IMR-90 (cell line): ENCODE measurements at regions not wholly inside any gene's neighbourhood (a gene's known extent, or its start where the extent isn't known, plus 50 kb on each side); places are given as distances from the start of the nearest gene placed in this dataset.

ENCODE experiments used
- ATAC-seq: fragments of 200-7000 bp; cut with Tn5 transposase; 2 replicates; pipeline ENCODE4 v1.9.1; 2020; ENCODE audit warnings: low read depth, mild to moderate bottlenecking, moderate library complexity
- BruUV-seq: library from RNA; stranded (reverse); fragments of 400-500 nt; replicated peaks from 2 replicates; lab custom pipeline; 2021; lab: Mats Ljungman, UMichigan
- CTCF ChIA-PET: fragments of 300-600 bp; formaldehyde crosslinking; extraction: SDS; loops from one replicate; lab custom pipeline; 2021; ENCODE audit warnings: antibody characterized with exemption; lab: Yijun Ruan, JAX
- POLR2A ChIA-PET: fragments of 300-600 bp; sonication (Branson Sonifier 250); formaldehyde crosslinking; loops from one replicate; lab custom pipeline; 2022; ENCODE audit warnings: antibody characterized with exemption; ENCODE audit not compliant: unreplicated experiment; lab: Charles Lee
- DNase-seq: peaks from one replicate; pipeline ENCODE4 v3.0.0; 2013
- H2AFZ ChIP-seq: replicated peaks from 2 replicates; pipeline ENCODE3; 2013; ENCODE audit warnings: low read length, mild to moderate bottlenecking; ENCODE audit not compliant: poor library complexity
- H2AK5ac ChIP-seq: 2 replicates; pipeline ENCODE4 v1.6.1; 2013; ENCODE audit warnings: low read depth, low read length, inconsistent platforms
- H2AK9ac ChIP-seq: replicated peaks from 2 replicates; pipeline ENCODE3; 2013; ENCODE audit warnings: mild to moderate bottlenecking, low read depth, low read length, moderate library complexity; ENCODE audit not compliant: poor library complexity
- H2BK120ac ChIP-seq: 2 replicates; pipeline ENCODE4 v1.6.1; 2013; ENCODE audit warnings: low read depth, low read length, inconsistent platforms
- H2BK15ac ChIP-seq: 3 replicates; pipeline ENCODE4 v1.6.1; 2013; ENCODE audit warnings: low read depth, low read length, inconsistent platforms
- H2BK20ac ChIP-seq: 2 replicates; pipeline ENCODE4 v1.6.1; 2013; ENCODE audit warnings: low read depth, mild to moderate bottlenecking, inconsistent platforms, low read length, moderate library complexity
- H2BK5ac ChIP-seq: 2 replicates; pipeline ENCODE4 v1.6.1; 2013; ENCODE audit warnings: mild to moderate bottlenecking, low read depth, low read length, inconsistent platforms; ENCODE audit not compliant: poor library complexity, severe bottlenecking
- H3K14ac ChIP-seq: replicated peaks from 2 replicates; pipeline ENCODE4 v1.6.1; 2013; ENCODE audit warnings: low read depth, low read length, inconsistent platforms
- H3K18ac ChIP-seq: 2 replicates; pipeline ENCODE4 v1.6.1; 2013; ENCODE audit warnings: low read depth, low read length, control low read depth
- H3K23ac ChIP-seq: 2 replicates; pipeline ENCODE4 v1.6.1; 2013; ENCODE audit warnings: low read depth, low read length, inconsistent platforms
- H3K27ac ChIP-seq: 2 replicates; pipeline ENCODE4 v1.5.1; 2013; ENCODE audit warnings: mild to moderate bottlenecking, control low read depth, low read length; ENCODE audit not compliant: insufficient read depth
- H3K27me3 ChIP-seq: 2 replicates; pipeline ENCODE4 v1.6.1; 2013; ENCODE audit warnings: low read length; ENCODE audit not compliant: control insufficient read depth, insufficient read depth
- H3K36me3 ChIP-seq: 2 replicates; pipeline ENCODE4 v1.6.1; 2013; ENCODE audit warnings: low read length, mixed read lengths; ENCODE audit not compliant: control insufficient read depth, insufficient read depth
- H3K4ac ChIP-seq: 2 replicates; pipeline ENCODE4 v1.6.1; 2013; ENCODE audit warnings: low read depth, low read length, inconsistent platforms
- H3K4me1 ChIP-seq: 2 replicates; pipeline ENCODE4 v1.6.1; 2013; ENCODE audit warnings: low read length, mixed read lengths; ENCODE audit not compliant: control insufficient read depth, insufficient read depth
- H3K4me2 ChIP-seq: 2 replicates; pipeline ENCODE4 v1.6.1; 2013; ENCODE audit warnings: low read depth, mild to moderate bottlenecking, control low read depth, low read length, moderate library complexity
- H3K4me3 ChIP-seq: 2 replicates; pipeline ENCODE4 v1.5.1; 2013; ENCODE audit warnings: low read depth, mild to moderate bottlenecking, control low read depth, low read length, moderate library complexity; ENCODE audit not compliant: insufficient read depth
- H3K56ac ChIP-seq: 2 replicates; pipeline ENCODE4 v1.6.1; 2013; ENCODE audit warnings: low read length, inconsistent platforms; ENCODE audit not compliant: insufficient read depth; ENCODE audit errors: extremely low read depth
- H3K79me1 ChIP-seq, 2 experiments: 2 replicates each; pipeline ENCODE4 v1.6.1; 2013; ENCODE audit warnings: low read length in 2 of 2, inconsistent platforms in 1 of 2, low read depth in 1 of 2
- H3K9ac ChIP-seq: 2 replicates; pipeline ENCODE4 v1.6.1; 2013; ENCODE audit warnings: low read depth, low read length, control low read depth
- H3K9me1 ChIP-seq: 2 replicates; pipeline ENCODE4 v1.6.1; 2013; ENCODE audit warnings: low read length, inconsistent platforms; ENCODE audit not compliant: insufficient read depth
- H3K9me3 ChIP-seq: 2 replicates; pipeline ENCODE4 v1.6.1; 2013; ENCODE audit warnings: low read length; ENCODE audit not compliant: control insufficient read depth, insufficient read depth
- H4K20me1 ChIP-seq: 2 replicates; pipeline ENCODE4 v1.6.1; 2013; ENCODE audit warnings: low read length, inconsistent platforms; ENCODE audit not compliant: insufficient read depth
- H4K5ac ChIP-seq: 2 replicates; pipeline ENCODE4 v1.6.1; 2013; ENCODE audit warnings: mild to moderate bottlenecking, low read depth, low read length, control low read depth
- H4K8ac ChIP-seq, 2 experiments: 2 replicates each; pipeline ENCODE4 v1.6.1; 2013; ENCODE audit warnings: low read depth in 2 of 2, low read length in 2 of 2, control low read depth in 1 of 2, inconsistent platforms in 1 of 2
- H4K91ac ChIP-seq: 2 replicates; pipeline ENCODE4 v1.6.1; 2013; ENCODE audit warnings: low read depth, low read length, inconsistent platforms; ENCODE audit not compliant: insufficient read depth
- BHLHE40 ChIP-seq: fragments of 150-350 bp; IDR thresholded peaks from 2 replicates; pipeline ENCODE4 v1.6.1; 2016; ENCODE audit warnings: mild to moderate bottlenecking, low read depth, low read length
- CEBPB ChIP-seq: IDR thresholded peaks from 2 replicates; pipeline ENCODE4 v1.6.1; 2012; ENCODE audit warnings: low read depth, low read length, improper control_type of control experiment
- CHD1 ChIP-seq: IDR thresholded peaks from 2 replicates; pipeline ENCODE4 v1.6.1; 2012; ENCODE audit warnings: low read depth, low read length, improper control_type of control experiment
- ELK1 ChIP-seq: fragments of 150-350 bp; IDR thresholded peaks from 2 replicates; pipeline ENCODE4 v1.6.1; 2016; ENCODE audit warnings: low read depth, mild to moderate bottlenecking, low read length, moderate library complexity, borderline replicate concordance
- FOS ChIP-seq: fragments of 150-350 bp; IDR thresholded peaks from 2 replicates; pipeline ENCODE4 v1.6.1; 2016; ENCODE audit warnings: low read depth, low read length
- MAFK ChIP-seq: IDR thresholded peaks from 2 replicates; pipeline ENCODE4 v1.6.1; 2012; ENCODE audit warnings: low read depth, low read length, improper control_type of control experiment
- MAZ ChIP-seq: IDR thresholded peaks from 2 replicates; pipeline ENCODE4 v1.6.1; 2012; ENCODE audit warnings: low read depth, mild to moderate bottlenecking, low read length, improper control_type of control experiment, moderate library complexity, borderline replicate concordance
- MXI1 ChIP-seq: IDR thresholded peaks from 2 replicates; pipeline ENCODE4 v1.6.1; 2012; ENCODE audit warnings: low read depth, mild to moderate bottlenecking, low read length, moderate library complexity, borderline replicate concordance
- NFE2L2 ChIP-seq: fragments of 150-350 bp; IDR thresholded peaks from 2 replicates; pipeline ENCODE4 v1.6.1; 2016; ENCODE audit warnings: low read depth, mild to moderate bottlenecking, low read length
- POLR2A ChIP-seq: IDR thresholded peaks from 2 replicates; pipeline ENCODE4 v1.6.1; 2012; ENCODE audit warnings: mild to moderate bottlenecking, low read depth, low read length
- RAD21 ChIP-seq: IDR thresholded peaks from 2 replicates; pipeline ENCODE4 v1.6.1; 2012; ENCODE audit warnings: low read length, improper control_type of control experiment
- RCOR1 ChIP-seq: IDR thresholded peaks from 2 replicates; pipeline ENCODE4 v1.6.1; 2012; ENCODE audit warnings: mild to moderate bottlenecking, low read length, improper control_type of control experiment; ENCODE audit not compliant: insufficient replicate concordance
- RFX5 ChIP-seq: IDR thresholded peaks from 2 replicates; pipeline ENCODE4 v1.8.0; 2012; ENCODE audit warnings: low read depth, mild to moderate bottlenecking, low read length, moderate library complexity
- SMC3 ChIP-seq: fragments of 150-350 bp; IDR thresholded peaks from 2 replicates; pipeline ENCODE4 v1.6.1; 2016; ENCODE audit warnings: low read depth, mild to moderate bottlenecking, antibody characterized with exemption, low read length, moderate library complexity
- WGBS, 2 experiments: methylation state at CpG; one replicate each; pipeline versions ENCODE4 v1.1.5 to v1.1.7; 2013; ENCODE audit warnings: missing lambda C conversion rate in 2 of 2; ENCODE audit not compliant: insufficient read length in 1 of 2; ENCODE audit errors: extremely low coverage in 2 of 2; 5-methylcytosine and 5-hydroxymethylcytosine counted together
- dilution Hi-C: fragments of 300-500 bp; cut with HindIII; formaldehyde crosslinking; loops from one replicate; pipeline ENCODE4 v1.14.3; 2018; ENCODE audit warnings: low sequenced_read_pairs; ENCODE audit not compliant: unreplicated experiment
- in situ Hi-C: fragments of 300-500 bp; cut with MboI; formaldehyde crosslinking; loops from 3 replicates; pipeline ENCODE4 v1.14.3; 2019; ENCODE audit warnings: low sequenced_read_pairs, inconsistent platforms, mixed read lengths
- intact Hi-C: fragments of 100-400 bp; cut with micrococcal nuclease; formaldehyde crosslinking; loops from 2 replicates; pipeline ENCODE4 v1.10.0; 2022
- TF ChIP-seq, protein P1 (sequence below): fragments of 150-350 bp; IDR thresholded peaks from 2 replicates; pipeline ENCODE4 v1.6.1; 2017; ENCODE audit warnings: mild to moderate bottlenecking, antibody characterized with exemption, low read length, low read depth
- TF ChIP-seq, protein P2 (sequence below): conservative IDR thresholded peaks from 2 replicates; pipeline ENCODE4 v1.5.1; 2012; ENCODE audit warnings: mild to moderate bottlenecking, low read depth, low read length, improper control_type of control experiment

DNA sequence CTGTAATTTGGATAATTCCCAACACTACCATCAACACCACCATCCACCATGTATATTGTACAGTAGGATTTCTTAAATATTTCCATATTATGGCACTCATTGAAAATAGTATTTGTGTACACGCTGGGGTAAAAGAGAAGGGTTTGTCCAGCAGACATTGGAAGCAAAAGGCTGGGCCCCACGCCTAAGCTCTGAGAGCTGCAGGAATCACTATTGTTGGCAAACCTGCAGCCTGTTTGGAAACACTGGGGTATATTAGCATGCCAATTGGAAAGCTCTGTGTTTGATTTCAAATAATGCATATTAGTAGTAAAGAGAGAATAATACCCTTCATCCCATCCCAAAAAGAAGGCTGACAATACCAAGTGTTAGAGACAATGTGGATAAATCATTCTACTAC, 81.5 kb upstream of the DPYD start:
- Histone ChIP-seq H2AK9ac (no peak overlapping the region), H3K4me2 (no peak overlapping the region), H3K4me1 (peaks cover 2% of the 10 kb centered on the region; the same call in 1 of the 2 replicates), H2AFZ (no peak overlapping the region), H3K27ac (no peak overlapping the region), H3K9me1 (no peaks in the 10 kb centered on the region), H3K79me1 (no peaks in the 10 kb centered on the region; a peak in 1 of 4 replicates), H4K20me1 (no peaks in the 10 kb centered on the region), H2BK20ac (no peak overlapping the region), H3K14ac (no peak overlapping the region), H3K56ac (no peak overlapping the region), H3K18ac (no peak overlapping the region), H3K23ac (no peak overlapping the region), H4K5ac (no peak overlapping the region), H2BK5ac (no peak overlapping the region), H3K4ac (no peak overlapping the region), H4K91ac (no peak overlapping the region), H2BK15ac (no peak overlapping the region), H2BK120ac (no peak overlapping the region), H3K36me3 (no peaks in the 10 kb centered on the region), H3K4me3 (no peak overlapping the region), H3K9me3 (no peaks in the 10 kb centered on the region), H4K8ac (no peak overlapping the region), H3K27me3 (no peaks in the 10 kb centered on the region), H2AK5ac (no peak overlapping the region), H3K9ac (no peak overlapping the region)
- intact Hi-C loops (loop anchor here (1.0 to 2.0 kb wide), 2 partner anchors 47 to 467 kb away; no protein-coding TSS in a partner anchor), dilution Hi-C loops (no loop called here), in situ Hi-C loops (no loop called here)
- WGBS, 2 experiments = 86% methylated on average over 1 of the region's 2 CpGs; no CpG with 5 or more reads in 1 of the 2 experiments
- no peak for DNase-seq
- TF ChIP-seq MAFK (no peak), BHLHE40 (no peak), NFE2L2 (no peak), MXI1 (no peak), RFX5 (no peak), POLR2A (no peak), CHD1 (no peak), MAZ (no peak), FOS (no peak), RAD21 (no peak), CEBPB (no peak), ELK1 (no peak), RCOR1 (no peak), SMC3 (no peak)
- TF ChIP-seq, protein P1, sequence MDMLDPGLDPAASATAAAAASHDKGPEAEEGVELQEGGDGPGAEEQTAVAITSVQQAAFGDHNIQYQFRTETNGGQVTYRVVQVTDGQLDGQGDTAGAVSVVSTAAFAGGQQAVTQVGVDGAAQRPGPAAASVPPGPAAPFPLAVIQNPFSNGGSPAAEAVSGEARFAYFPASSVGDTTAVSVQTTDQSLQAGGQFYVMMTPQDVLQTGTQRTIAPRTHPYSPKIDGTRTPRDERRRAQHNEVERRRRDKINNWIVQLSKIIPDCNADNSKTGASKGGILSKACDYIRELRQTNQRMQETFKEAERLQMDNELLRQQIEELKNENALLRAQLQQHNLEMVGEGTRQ = no peak
- TF ChIP-seq, protein P2, sequence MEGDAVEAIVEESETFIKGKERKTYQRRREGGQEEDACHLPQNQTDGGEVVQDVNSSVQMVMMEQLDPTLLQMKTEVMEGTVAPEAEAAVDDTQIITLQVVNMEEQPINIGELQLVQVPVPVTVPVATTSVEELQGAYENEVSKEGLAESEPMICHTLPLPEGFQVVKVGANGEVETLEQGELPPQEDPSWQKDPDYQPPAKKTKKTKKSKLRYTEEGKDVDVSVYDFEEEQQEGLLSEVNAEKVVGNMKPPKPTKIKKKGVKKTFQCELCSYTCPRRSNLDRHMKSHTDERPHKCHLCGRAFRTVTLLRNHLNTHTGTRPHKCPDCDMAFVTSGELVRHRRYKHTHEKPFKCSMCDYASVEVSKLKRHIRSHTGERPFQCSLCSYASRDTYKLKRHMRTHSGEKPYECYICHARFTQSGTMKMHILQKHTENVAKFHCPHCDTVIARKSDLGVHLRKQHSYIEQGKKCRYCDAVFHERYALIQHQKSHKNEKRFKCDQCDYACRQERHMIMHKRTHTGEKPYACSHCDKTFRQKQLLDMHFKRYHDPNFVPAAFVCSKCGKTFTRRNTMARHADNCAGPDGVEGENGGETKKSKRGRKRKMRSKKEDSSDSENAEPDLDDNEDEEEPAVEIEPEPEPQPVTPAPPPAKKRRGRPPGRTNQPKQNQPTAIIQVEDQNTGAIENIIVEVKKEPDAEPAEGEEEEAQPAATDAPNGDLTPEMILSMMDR = no peak
- ATAC-seq = no peak
- POLR2A ChIA-PET = interaction anchor here (0.6 kb wide), 1 partner anchor 45 kb away, joined by 4 read pairs; no protein-coding TSS in a partner anchor
- CTCF ChIA-PET = interaction anchor here (0.7 kb wide), 1 partner anchor 465 kb away, joined by 3 read pairs; no protein-coding TSS in a partner anchor
- no TSS peak for BruUV-seq
